HCT116 (cell line): ENCODE measurements at regions not wholly inside any gene's neighbourhood (a gene's known extent, or its start where the extent isn't known, plus 50 kb on each side); places are given as distances from the start of the nearest gene placed in this dataset.

Experiments
- ATAC-seq: fragments of 200-7000 bp; cut with Tn5 transposase; 2 replicates; pipeline ENCODE4 v1.9.1; 2020; ENCODE audit warnings: mild to moderate bottlenecking, moderate library complexity
- BruUV-seq: library from RNA; stranded (reverse); fragments of 400-500 nt; replicated peaks from 2 replicates; lab custom pipeline; 2021; lab: Mats Ljungman, UMichigan
- CTCF ChIA-PET: fragments of 300-600 bp; sonication (Branson Sonifier 250); formaldehyde crosslinking; loops from one replicate; lab custom pipeline; 2021; ENCODE audit warnings: antibody characterized with exemption; lab: Charles Lee
- POLR2A ChIA-PET: fragments of 300-600, 350-600 bp; sonication (Branson Sonifier 250); formaldehyde crosslinking; loops from one replicate; lab custom pipeline; 2021; ENCODE audit warnings: antibody characterized with exemption; lab: Charles Lee
- RAD21 ChIA-PET, 2 experiments: fragments of 300-600 bp; sonication (Branson Sonifier 250); formaldehyde crosslinking; loops; one replicate each; lab custom pipeline; 2023; ENCODE audit warnings: low total read pairs in 2 of 2; ENCODE audit not compliant: uncharacterized antibody in 2 of 2, unreplicated experiment in 2 of 2, low non-redundant PET in 1 of 2; lab: Charles Lee
- DNase-seq: peaks from one replicate; pipeline ENCODE4 v3.0.0-alpha.2; 2010; ENCODE audit warnings: low read depth, low spot score
- H2AFZ ChIP-seq: fragments of 200-600 bp; shearing (Covaris generic), sonication (generic); 2 replicates; pipeline ENCODE4 v1.6.1; 2017; ENCODE audit warnings: low read depth, mixed run types, mixed read lengths, antibody characterized with exemption, low read length; ENCODE audit not compliant: poor library complexity, severe bottlenecking
- H3K27ac ChIP-seq: 2 replicates; pipeline ENCODE4 v1.5.1; 2012; ENCODE audit warnings: low read depth, low read length
- H3K27me3 ChIP-seq: fragments of 200-600 bp; sonication (generic); 2 replicates; pipeline ENCODE4 v1.6.1; 2016; ENCODE audit warnings: mixed run types, low read length, mixed read lengths; ENCODE audit not compliant: insufficient read depth
- H3K36me3 ChIP-seq, 2 experiments: fragments of 200-500 bp in 1 of 2; fragments of 200-600 bp in 1 of 2; sonication (Bioruptor generic) in 1 of 2; sonication (generic) in 1 of 2; 2 replicates each; pipeline versions ENCODE4 v1.5.1 to v1.6.1; 2014 to 2016; ENCODE audit warnings: low read length in 2 of 2, inconsistent platforms in 1 of 2, mixed read lengths in 1 of 2, mixed run types in 1 of 2; ENCODE audit not compliant: insufficient read depth in 2 of 2, control insufficient read depth in 1 of 2
- H3K4me1 ChIP-seq, 2 experiments: fragments of 200-600 bp in 1 of 2; sonication (generic) in 1 of 2; 2 replicates each; pipeline versions ENCODE4 v1.5.1 to v1.6.1; 2012 to 2017; ENCODE audit warnings: low read length in 2 of 2, inconsistent platforms in 1 of 2, mild to moderate bottlenecking in 1 of 2, mixed read lengths in 1 of 2, mixed run types in 1 of 2, moderate library complexity in 1 of 2; ENCODE audit not compliant: insufficient read depth in 2 of 2, control insufficient read depth in 1 of 2
- H3K4me2 ChIP-seq: fragments of 200-600 bp; sonication (generic); 2 replicates; pipeline ENCODE4 v1.6.1; 2017; ENCODE audit warnings: mixed run types, low read length, mixed read lengths
- H3K4me3 ChIP-seq, 2 experiments: fragments of 200-600 bp in 1 of 2; sonication (generic) in 1 of 2; replicated peaks in 1 of 2; 2 replicates each; pipeline ENCODE4 v1.5.1; 2011 to 2016; ENCODE audit warnings: low read length in 2 of 2, control low read depth in 1 of 2, low read depth in 1 of 2, mild to moderate bottlenecking in 1 of 2, mixed read lengths in 1 of 2, mixed run types in 1 of 2
- H3K79me2 ChIP-seq: fragments of 200-600 bp; sonication (generic); 2 replicates; pipeline ENCODE4 v1.6.1; 2017; ENCODE audit warnings: mild to moderate bottlenecking, mixed run types, low read length, moderate library complexity, mixed read lengths; ENCODE audit not compliant: insufficient read depth
- H3K9ac ChIP-seq: fragments of 200-600 bp; sonication (generic); 2 replicates; pipeline ENCODE4 v1.6.1; 2016; ENCODE audit warnings: low read length, mixed read lengths
- H3K9me2 ChIP-seq: fragments of 200-600 bp; sonication (generic), shearing (Covaris generic); 2 replicates; pipeline ENCODE4 v1.6.1; 2017; ENCODE audit warnings: mixed run types, mild to moderate bottlenecking, moderate library complexity; ENCODE audit not compliant: insufficient read depth
- H3K9me3 ChIP-seq, 2 experiments: fragments of 200-500 bp in 1 of 2; fragments of 200-600 bp in 1 of 2; sonication (Bioruptor generic) in 1 of 2; sonication (generic) in 1 of 2; 2 replicates each; pipeline ENCODE4 v1.6.1; 2014 to 2017; ENCODE audit warnings: low read length in 2 of 2, mixed read lengths in 2 of 2, inconsistent platforms in 1 of 2, low read depth in 1 of 2, mild to moderate bottlenecking in 1 of 2, mixed run types in 1 of 2, moderate library complexity in 1 of 2; ENCODE audit not compliant: control insufficient read depth in 1 of 2, insufficient read depth in 1 of 2
- H4K20me1 ChIP-seq: fragments of 200-600 bp; sonication (generic), shearing (Covaris generic); 2 replicates; pipeline ENCODE4 v1.6.1; 2017; ENCODE audit warnings: mixed run types, mild to moderate bottlenecking, moderate library complexity; ENCODE audit not compliant: insufficient read depth
- CBX3 ChIP-seq: IDR thresholded peaks from 2 replicates; pipeline ENCODE4 v1.6.1; 2012; ENCODE audit warnings: low read depth
- CTCF ChIP-seq, 3 experiments: fragments of 200-600 bp in 1 of 3; sonication (generic) in 1 of 3; IDR thresholded peaks in 2 of 3; conservative IDR thresholded peaks in 1 of 3; 2 replicates each; pipeline ENCODE4 v1.5.1; 2012 to 2017; ENCODE audit warnings: low read depth in 2 of 3, low read length in 2 of 3, antibody characterized with exemption in 1 of 3, borderline replicate concordance in 1 of 3, control low read depth in 1 of 3, mild to moderate bottlenecking in 1 of 3, mixed read lengths in 1 of 3, mixed run types in 1 of 3, moderate library complexity in 1 of 3; ENCODE audit not compliant: insufficient read depth in 1 of 3
- EGR1 ChIP-seq: IDR thresholded peaks from 2 replicates; pipeline ENCODE4 v1.6.1; 2012; ENCODE audit warnings: low read depth
- ELF1 ChIP-seq: IDR thresholded peaks from 2 replicates; pipeline ENCODE4 v1.6.1; 2012; ENCODE audit warnings: low read depth, borderline replicate concordance
- EZH2phosphoT487 ChIP-seq: fragments of 200-600 bp; IDR thresholded peaks from 2 replicates; pipeline ENCODE4 v1.6.1; 2018; ENCODE audit warnings: antibody characterized with exemption, borderline replicate concordance
- JUND ChIP-seq: IDR thresholded peaks from 2 replicates; pipeline ENCODE4 v1.6.1; 2012
- MAX ChIP-seq: IDR thresholded peaks from 2 replicates; pipeline ENCODE4 v1.6.1; 2012
- POLR2AphosphoS5 ChIP-seq: IDR thresholded peaks from 2 replicates; pipeline ENCODE4 v1.6.1; 2011; ENCODE audit warnings: mild to moderate bottlenecking, low read depth, low read length, moderate library complexity
- RAD21 ChIP-seq: IDR thresholded peaks from 2 replicates; pipeline ENCODE4 v1.6.1; 2012; ENCODE audit warnings: low read depth, mild to moderate bottlenecking
- SIN3A ChIP-seq: IDR thresholded peaks from 2 replicates; pipeline ENCODE4 v1.6.1; 2012; ENCODE audit warnings: low read depth
- SP1 ChIP-seq: IDR thresholded peaks from 2 replicates; pipeline ENCODE4 v1.6.1; 2012; ENCODE audit warnings: low read depth
- SRF ChIP-seq: IDR thresholded peaks from 2 replicates; pipeline ENCODE4 v1.6.1; 2012; ENCODE audit warnings: low read depth
- YY1 ChIP-seq: IDR thresholded peaks from 2 replicates; pipeline ENCODE4 v1.6.1; 2011; ENCODE audit warnings: low read length, low read depth, moderate library complexity, mild to moderate bottlenecking; ENCODE audit not compliant: insufficient replicate concordance; ENCODE audit errors: extremely low read depth
- ZFX ChIP-seq: fragments of 450-650 bp; IDR thresholded peaks from 2 replicates; pipeline ENCODE4 v1.6.1; 2017
- ZNF274 ChIP-seq: fragments of 200-500 bp; sonication (Bioruptor generic); IDR thresholded peaks from 2 replicates; pipeline ENCODE4 v1.6.1; 2014; ENCODE audit warnings: mild to moderate bottlenecking, low read depth, low read length, inconsistent platforms
- intact Hi-C: fragments of 100-400 bp; cut with micrococcal nuclease; formaldehyde crosslinking; loops from 2 replicates; pipeline ENCODE4 v1.10.0; 2022

- no peak for TF ChIP-seq CTCF (IDR thresholded peaks at IDR 0.05 in 2 of 3, conservative IDR thresholded peaks at IDR 0.05 in 1 of 3; ENCODE audit: borderline replicate concordance in 1 of 3, insufficient read depth in 1 of 3, low read depth in 2 of 3, low read length in 2 of 3)
- TF ChIP-seq SIN3A = no peak
- TF ChIP-seq ZFX = no peak
- TF ChIP-seq MAX = no peak
- TF ChIP-seq ELF1 = no peak
- no peak for TF ChIP-seq ZNF274
- no peak for TF ChIP-seq YY1
- no peak for TF ChIP-seq EGR1
- no peak for TF ChIP-seq EZH2phosphoT487
- TF ChIP-seq RAD21 = no peak
- no peak for TF ChIP-seq SRF
- TF ChIP-seq JUND = no peak
Measured at GRCh38 chr6:167684276-167685104, 142.2 kb upstream of the AFDN start (continued).

- Histone ChIP-seq H3K4me3 (no peak overlapping the region), H3K4me2 (no peak overlapping the region), H3K27ac (no peak overlapping the region), H3K9ac (no peak overlapping the region), H3K79me2 (no peaks in the 10 kb centered on the region), H3K4me1 (peaks cover 10 to 37% of the 10 kb centered on the region in 2 experiments), H3K36me3 (no peaks in the 10 kb centered on the region), H3K9me2 (no peaks in the 10 kb centered on the region), H3K27me3 (no peaks in the 10 kb centered on the region), H3K9me3 (no peaks in the 10 kb centered on the region), H4K20me1 (no peaks in the 10 kb centered on the region), H2AFZ (no peak overlapping the region)
- DNase-seq = no peak
- TF ChIP-seq EZH2phosphoT487 (no peak), CBX3 (no peak), SP1 (no peak), POLR2AphosphoS5 (no peak)
- POLR2A ChIA-PET = no interaction called here
- intact Hi-C loops = no loop called here
- CTCF ChIA-PET = no interaction called here
- ATAC-seq = no peak
- BruUV-seq = no TSS peak
- RAD21 ChIA-PET = no interaction called here
Measured at GRCh38 chr6:167685654-167686053, 141.1 kb upstream of the AFDN start.
